ENCODE measurements at regions not wholly inside any gene's neighbourhood (a gene's known extent, or its start where the extent isn't known, plus 50 kb on each side); places are given as distances from the start of the nearest gene placed in this dataset.

DNA sequence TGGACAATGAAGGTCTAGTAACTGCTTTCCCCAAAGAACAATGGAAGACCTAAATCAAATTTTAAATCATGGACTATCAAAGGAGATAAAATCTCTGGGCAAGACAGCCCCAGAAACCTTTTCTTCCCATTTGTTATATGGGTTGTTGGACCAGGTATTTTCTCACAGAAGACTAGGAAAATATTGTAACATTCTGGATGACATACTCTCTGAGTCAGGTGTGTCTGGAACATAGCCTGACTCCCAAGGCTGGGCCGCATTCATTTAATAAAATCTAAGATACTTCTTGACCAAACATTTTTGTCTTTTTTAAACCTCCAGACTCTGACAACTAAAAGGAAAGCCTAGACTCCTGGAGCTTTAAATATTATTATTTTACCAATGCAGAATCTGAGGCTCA, 87.9 kb downstream of the ATP23 start:
- no peak for DNase-seq (ENCODE audit: low read depth)
- no peak overlapping the region for H3K4me3 ChIP-seq (replicated peaks; ENCODE audit: low read depth, low read length)
- no peak for TF ChIP-seq CTCF (IDR thresholded peaks at IDR 0.05; ENCODE audit: low read length, missing control alignments)

DNA sequence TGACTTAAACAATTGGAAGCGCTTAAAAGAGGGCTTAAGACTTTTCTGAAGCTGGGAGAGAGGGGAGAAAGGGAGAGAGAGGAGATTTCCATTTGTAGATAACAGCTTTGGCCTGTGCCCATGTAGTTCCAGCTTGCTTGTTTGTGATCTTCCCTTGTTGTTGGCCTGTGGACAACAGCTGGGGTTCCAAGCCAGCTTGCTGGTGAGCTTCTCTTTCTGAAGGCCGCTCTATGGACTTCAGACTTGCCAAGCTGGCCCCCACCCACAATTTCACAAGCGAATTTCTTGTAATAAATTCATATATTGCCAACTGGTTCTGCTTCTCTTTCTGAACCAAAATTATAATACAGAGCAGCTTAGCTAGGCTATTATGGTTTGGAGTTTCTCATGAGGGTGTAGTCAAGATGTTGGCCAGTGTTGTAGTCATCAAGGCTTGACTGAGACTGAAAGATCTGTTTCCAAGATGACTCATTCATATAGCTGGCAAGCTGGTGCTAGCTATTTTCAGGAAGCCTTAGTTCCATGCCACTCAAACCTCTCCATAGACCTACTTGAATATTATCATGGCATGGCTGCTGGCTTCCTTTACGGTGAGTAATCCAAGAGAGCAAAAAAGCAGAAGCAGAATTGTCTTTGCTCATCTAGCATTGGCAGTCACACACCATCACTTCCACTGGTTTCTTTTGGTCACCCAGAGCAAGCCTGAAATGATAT, 89.4 kb downstream of the ATP23 start:
- DNase-seq (ENCODE audit: low read depth): no peak
- no peak overlapping the region for H3K4me3 ChIP-seq (replicated peaks; ENCODE audit: low read depth, low read length)
- no peak for TF ChIP-seq CTCF (IDR thresholded peaks at IDR 0.05; ENCODE audit: low read length, missing control alignments)

GRCh38 chr12:58032156-58032555, 90.8 kb downstream of the ATP23 start:
- DNase-seq (ENCODE audit: low read depth): no peak
- H3K4me3 ChIP-seq (replicated peaks; ENCODE audit: low read depth, low read length): no peak overlapping the region
- TF ChIP-seq CTCF (IDR thresholded peaks at IDR 0.05; ENCODE audit: low read length, missing control alignments): no peak

GRCh38 chr12:58033831-58034230, 92.5 kb downstream of the ATP23 start:
- TF ChIP-seq CTCF (IDR thresholded peaks at IDR 0.05; ENCODE audit: low read length, missing control alignments): no peak
- no peak for DNase-seq (ENCODE audit: low read depth)
- no peak overlapping the region for H3K4me3 ChIP-seq (replicated peaks; ENCODE audit: low read depth, low read length)

DNA sequence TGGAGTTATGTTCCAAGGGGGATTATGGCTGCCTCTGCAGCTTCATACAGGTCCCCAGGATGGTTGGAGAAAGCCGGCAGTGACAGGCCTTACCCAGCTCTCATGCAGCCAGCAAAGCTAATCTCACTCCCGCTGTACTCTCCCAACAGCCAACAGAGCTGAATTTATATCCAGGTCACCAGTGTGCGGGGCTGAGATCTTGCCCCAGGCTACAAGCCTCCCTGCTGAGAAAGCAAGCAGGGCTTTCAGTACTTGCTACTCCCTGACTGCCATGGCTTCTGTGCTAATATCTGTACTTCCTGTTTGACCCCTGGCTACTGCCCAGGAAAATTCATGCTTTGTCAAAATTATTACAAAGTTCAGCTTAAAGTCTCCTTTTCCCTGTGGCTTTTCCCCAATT, 92.9 kb downstream of the ATP23 start:
- TF ChIP-seq CTCF (IDR thresholded peaks at IDR 0.05; ENCODE audit: low read length, missing control alignments): no peak
- no peak overlapping the region for H3K4me3 ChIP-seq (replicated peaks; ENCODE audit: low read depth, low read length)
- no peak for DNase-seq (ENCODE audit: low read depth)

DNA sequence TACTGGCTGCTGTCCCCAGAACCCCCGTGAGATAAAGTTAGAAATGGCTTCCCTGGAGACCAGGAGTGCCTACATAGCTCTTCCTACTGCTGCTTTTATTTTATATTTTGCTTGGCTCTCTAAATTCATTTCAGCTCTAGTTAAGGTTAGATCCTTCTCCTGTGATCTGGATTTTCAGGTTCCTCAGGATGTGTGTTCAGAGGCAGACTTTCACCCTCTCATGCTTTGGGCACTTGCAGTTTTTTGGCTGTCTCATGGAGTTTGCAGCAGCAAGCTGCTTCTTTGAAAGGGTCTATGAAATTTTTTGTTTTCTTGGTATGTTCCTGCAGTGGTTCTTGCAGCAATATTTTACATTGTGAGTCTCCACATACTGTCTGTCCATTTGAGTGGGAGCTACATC, 93.3 kb downstream of the ATP23 start:
- DNase-seq (ENCODE audit: low read depth): no peak
- TF ChIP-seq CTCF (IDR thresholded peaks at IDR 0.05; ENCODE audit: low read length, missing control alignments): no peak
- no peak overlapping the region for H3K4me3 ChIP-seq (replicated peaks; ENCODE audit: low read depth, low read length)

DNA sequence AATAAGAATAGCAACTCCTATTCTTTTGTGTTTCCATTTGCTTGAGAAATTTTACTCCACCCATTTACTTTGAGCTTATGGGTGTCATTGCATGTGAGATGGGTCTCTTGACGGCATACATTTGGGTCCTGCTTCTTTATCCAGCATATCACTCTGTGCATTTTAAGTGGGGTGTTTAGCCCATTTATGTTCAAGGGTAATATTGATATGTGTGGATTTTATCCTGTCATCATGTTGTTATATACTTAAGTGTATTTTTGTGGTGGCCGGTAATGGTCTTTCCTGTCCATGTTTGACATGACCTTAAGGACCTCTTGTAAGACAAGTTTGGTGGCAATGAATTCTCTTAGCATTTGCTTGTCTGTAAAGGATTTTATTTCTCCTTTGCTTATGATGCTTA, 100.1 kb downstream of the ATP23 start:
- no peak for TF ChIP-seq CTCF (IDR thresholded peaks at IDR 0.05; ENCODE audit: low read length, missing control alignments)
- DNase-seq (ENCODE audit: low read depth): no peak
- H3K4me3 ChIP-seq (replicated peaks; ENCODE audit: low read depth, low read length): no peak overlapping the region

All from fibroblast of pulmonary artery (primary cell).